ENCODE measurements at regions not wholly inside any gene's neighbourhood (a gene's known extent, or its start where the extent isn't known, plus 50 kb on each side); places are given as distances from the start of the nearest gene placed in this dataset.

DNA sequence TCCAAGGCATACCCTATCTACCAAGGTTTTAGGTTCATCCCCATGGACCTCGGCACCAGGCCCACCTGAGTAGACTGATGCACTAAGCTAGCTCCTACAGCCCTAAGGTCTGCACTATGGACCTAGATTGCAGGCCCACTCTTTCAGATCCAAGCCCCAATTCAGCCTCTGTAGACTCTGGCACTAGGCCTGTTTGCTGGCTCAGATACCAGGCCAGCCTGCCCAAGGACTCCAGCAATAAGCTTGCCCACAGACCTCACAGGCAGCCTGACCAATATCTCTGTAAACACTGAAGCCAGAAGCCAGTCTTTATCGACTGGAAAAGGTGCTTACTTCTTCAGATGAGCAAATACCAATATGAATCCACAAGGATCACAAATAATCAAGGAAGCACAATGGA is 411.3 kb downstream of the INSC start:
- Mint-ChIP-seq H3K36me3 (no peaks in the 10 kb centered on the region), H3K4me3 (no peak overlapping the region), H3K4me1 (no peaks in the 10 kb centered on the region), H3K27ac (no peak overlapping the region), H3K9me3 (peaks cover 8 to 24% (median 17%) of the 10 kb centered on the region in 7 donors), H3K27me3 (ENCODE audit: low read depth in 3 of 3) (peaks cover 0 to 4% (median 2%) of the 10 kb centered on the region in 3 donors)
- Histone ChIP-seq H4K20me1 (ENCODE audit: insufficient read depth, low read length) (no peaks in the 10 kb centered on the region), H3K4me2 (replicated peaks; ENCODE audit: extremely low read depth, low read length, poor library complexity, severe bottlenecking) (no peak overlapping the region), H2AFZ (ENCODE audit: insufficient read depth, low read depth, low read length, poor library complexity, severe bottlenecking) (no peak overlapping the region), H3K27me3 (ENCODE audit: control insufficient read depth in 2 of 2, insufficient read depth in 2 of 2, low read length in 2 of 2) (no peaks in the 10 kb centered on the region), H3K27ac (ENCODE audit: low read depth in 1 of 2, low read length in 2 of 2) (no peak overlapping the region), H3K79me2 (ENCODE audit: insufficient read depth, low read length) (no peaks in the 10 kb centered on the region), H3K36me3 (replicated peaks in 1 of 2; ENCODE audit: control insufficient read depth in 1 of 2, insufficient read depth in 2 of 2, low read length in 2 of 2) (no peaks in the 10 kb centered on the region), H3K4me3 (replicated peaks in 1 of 3; ENCODE audit: low read depth in 2 of 3, low read length in 3 of 3) (no peak overlapping the region), H3K4me1 (ENCODE audit: control insufficient read depth in 1 of 2, insufficient read depth in 2 of 2, low read length in 2 of 2) (no peaks in the 10 kb centered on the region), H3K9me3 (replicated peaks in 1 of 2; ENCODE audit: control insufficient read depth in 1 of 2, insufficient read depth in 1 of 2, low read length in 2 of 2) (peaks cover 14 to 16% of the 10 kb centered on the region in 2 donors), H3K9ac (ENCODE audit: insufficient read depth, low read length, poor library complexity, severe bottlenecking) (no peak overlapping the region)
- intact Hi-C loops (cut with micrococcal nuclease): no loop called here
- WGBS (ENCODE audit: insufficient coverage): 100% methylated on average over 1 of the region's 2 CpGs
- TF ChIP-seq CTCF (IDR thresholded peaks at IDR 0.05): no peak
- no peak for DNase-seq

GRCh38 chr11:15526859-15527450 is 412.2 kb downstream of the INSC start:
- H3K79me2 ChIP-seq (ENCODE audit: insufficient read depth, low read length): no peaks in the 10 kb centered on the region
- Mint-ChIP-seq H3K36me3 (no peaks in the 10 kb centered on the region), H3K9me3 (peaks cover 8 to 24% (median 17%) of the 10 kb centered on the region in 7 donors), H3K4me1 (no peaks in the 10 kb centered on the region), H3K27ac (no peak overlapping the region), H3K27me3 (ENCODE audit: low read depth in 3 of 3) (peaks cover 0 to 4% (median 2%) of the 10 kb centered on the region in 3 donors), H3K4me3 (no peak overlapping the region)
- no peaks in the 10 kb centered on the region for H3K4me1 ChIP-seq (ENCODE audit: control insufficient read depth in 1 of 2, insufficient read depth in 2 of 2, low read length in 2 of 2)
- no peak overlapping the region for H2AFZ ChIP-seq (ENCODE audit: insufficient read depth, low read depth, low read length, poor library complexity, severe bottlenecking)
- H3K9me3 ChIP-seq (replicated peaks in 1 of 2; ENCODE audit: control insufficient read depth in 1 of 2, insufficient read depth in 1 of 2, low read length in 2 of 2): peaks cover 14 to 16% of the 10 kb centered on the region in 2 donors
- H3K27me3 ChIP-seq (ENCODE audit: control insufficient read depth in 2 of 2, insufficient read depth in 2 of 2, low read length in 2 of 2): no peaks in the 10 kb centered on the region
- intact Hi-C loops (cut with micrococcal nuclease): no loop called here
- H3K36me3 ChIP-seq (replicated peaks in 1 of 2; ENCODE audit: control insufficient read depth in 1 of 2, insufficient read depth in 2 of 2, low read length in 2 of 2): no peaks in the 10 kb centered on the region
- no CpG with 5 or more reads among the region's 2 CpGs for WGBS (ENCODE audit: insufficient coverage)
- no peak for DNase-seq
- TF ChIP-seq CTCF (IDR thresholded peaks at IDR 0.05): no peak
- H3K4me2 ChIP-seq (replicated peaks; ENCODE audit: extremely low read depth, low read length, poor library complexity, severe bottlenecking): no peak overlapping the region
- H3K9ac ChIP-seq (ENCODE audit: insufficient read depth, low read length, poor library complexity, severe bottlenecking): no peak overlapping the region
- no peak overlapping the region for H3K27ac ChIP-seq (ENCODE audit: low read depth in 1 of 2, low read length in 2 of 2)
- no peak overlapping the region for H3K4me3 ChIP-seq (replicated peaks in 1 of 3; ENCODE audit: low read depth in 2 of 3, low read length in 3 of 3)
- H4K20me1 ChIP-seq (ENCODE audit: insufficient read depth, low read length): no peaks in the 10 kb centered on the region
